GM18511 (cell line): ENCODE measurements at regions not wholly inside any gene's neighbourhood (a gene's known extent, or its start where the extent isn't known, plus 50 kb on each side); places are given as distances from the start of the nearest gene placed in this dataset.
"Not testable (repeated sequence)": the region's sequence is repeated elsewhere in the genome, so short reads cannot be mapped to it uniquely, and the experiment has no call there.

Experiments
- ATAC-seq: cut with Tn5 transposase; IDR thresholded peaks from one replicate; pipeline ENCODE4 v1.9.1; 2021; ENCODE audit warnings: mild to moderate bottlenecking, moderate library complexity; ENCODE audit not compliant: unreplicated experiment

DNA sequence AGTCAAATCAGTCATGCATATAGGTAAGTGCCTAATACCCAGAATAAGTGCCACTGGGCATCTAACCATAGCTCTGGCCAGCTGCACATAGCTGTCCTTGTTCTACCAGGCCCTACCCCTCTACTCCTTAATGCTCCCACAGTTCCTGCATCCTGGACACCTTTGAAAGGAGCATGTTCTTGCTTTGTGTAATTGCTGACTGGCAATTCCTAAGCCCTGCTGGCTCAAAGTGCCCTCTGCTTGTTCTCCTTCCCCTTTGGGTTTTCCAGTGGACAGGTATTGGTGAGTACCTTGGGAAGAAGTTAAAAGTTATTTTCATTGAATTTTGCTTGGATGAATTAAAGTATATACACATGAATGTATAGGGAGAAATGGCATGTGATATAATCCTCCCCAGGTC is 516.4 kb downstream of the ETNK1 start:
- no peak for ATAC-seq

GRCh38 chr12:23146070-23146469 is 521.1 kb downstream of the ETNK1 start:
- not testable (repeated sequence) for ATAC-seq

GRCh38 chr12:23168459-23168858 is 543.5 kb downstream of the ETNK1 start:
- no peak for ATAC-seq

DNA sequence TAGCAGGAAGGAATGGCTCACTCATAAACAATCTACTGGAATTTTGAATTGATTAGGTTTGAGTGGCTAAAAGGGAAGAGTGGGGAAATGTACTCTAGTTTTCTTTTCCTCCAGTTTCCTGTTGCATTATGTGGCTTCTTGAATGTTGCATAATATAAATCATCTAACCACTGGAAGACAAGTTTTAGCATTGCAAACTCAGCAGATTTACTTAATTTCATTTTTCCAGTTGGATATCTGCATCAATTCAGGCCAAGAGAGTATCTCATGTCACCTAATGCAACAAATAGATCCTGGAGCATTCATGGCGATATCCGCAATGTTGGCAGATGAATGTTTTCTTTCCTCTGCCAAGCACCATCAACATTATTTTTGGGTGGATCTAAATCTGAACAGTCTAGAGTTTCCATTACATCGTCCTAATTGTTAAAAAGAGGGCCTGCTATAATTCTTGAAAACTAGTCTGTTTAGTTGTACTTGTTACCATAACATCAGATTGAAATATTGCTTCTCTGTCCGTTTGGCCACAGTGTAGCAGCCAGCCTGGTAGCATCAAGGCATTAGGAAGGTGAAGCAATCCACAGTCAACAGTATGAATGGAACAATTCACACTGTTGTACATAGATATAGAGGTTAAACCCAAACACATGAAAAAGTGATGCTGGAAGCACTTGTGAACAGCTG is 544.2 kb downstream of the ETNK1 start:
- ATAC-seq = no peak

DNA sequence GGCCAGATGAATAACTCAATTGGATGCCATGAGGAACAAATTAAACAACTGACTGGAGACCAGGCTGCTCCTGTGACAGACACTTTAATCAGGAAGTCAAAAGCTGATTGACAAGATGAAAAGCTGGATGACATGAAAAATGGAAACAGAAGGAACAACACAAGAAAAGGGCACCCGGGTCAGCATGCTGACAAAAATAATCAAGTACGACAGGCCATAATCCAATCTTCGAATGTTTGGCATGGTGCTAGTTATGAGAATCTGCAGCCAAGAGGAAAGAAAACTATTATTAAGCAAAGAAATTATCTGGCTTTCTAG is 544.7 kb downstream of the ETNK1 start:
- ATAC-seq = no peak

- ATAC-seq = no peak
Measured at GRCh38 chr12:23174917-23175316, 549.9 kb downstream of the ETNK1 start.

GRCh38 chr12:23185346-23185745 is 560.4 kb downstream of the ETNK1 start:
- ATAC-seq = no peak

- ATAC-seq = no peak
Measured at GRCh38 chr12:23186950-23187349, 562.0 kb downstream of the ETNK1 start.

DNA sequence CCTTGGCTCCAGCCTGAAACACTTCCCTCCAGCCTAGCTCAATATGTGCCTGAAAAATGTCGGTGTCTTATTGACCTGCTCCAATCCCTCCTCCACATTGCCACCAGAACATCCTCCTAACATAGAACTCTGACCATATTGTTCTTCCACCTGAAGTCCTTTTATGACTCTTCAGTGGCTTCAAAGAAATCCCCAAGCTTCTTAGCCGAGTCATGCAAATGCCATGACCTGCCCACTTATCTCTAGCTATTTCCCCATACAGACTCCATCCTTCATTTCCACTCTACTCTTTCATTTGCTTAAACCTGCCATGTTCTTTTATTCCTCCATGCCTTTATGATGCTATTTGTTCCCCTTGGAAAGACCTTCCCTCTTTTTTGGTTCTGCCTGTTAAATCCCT is 568.6 kb downstream of the ETNK1 start:
- no peak for ATAC-seq

DNA sequence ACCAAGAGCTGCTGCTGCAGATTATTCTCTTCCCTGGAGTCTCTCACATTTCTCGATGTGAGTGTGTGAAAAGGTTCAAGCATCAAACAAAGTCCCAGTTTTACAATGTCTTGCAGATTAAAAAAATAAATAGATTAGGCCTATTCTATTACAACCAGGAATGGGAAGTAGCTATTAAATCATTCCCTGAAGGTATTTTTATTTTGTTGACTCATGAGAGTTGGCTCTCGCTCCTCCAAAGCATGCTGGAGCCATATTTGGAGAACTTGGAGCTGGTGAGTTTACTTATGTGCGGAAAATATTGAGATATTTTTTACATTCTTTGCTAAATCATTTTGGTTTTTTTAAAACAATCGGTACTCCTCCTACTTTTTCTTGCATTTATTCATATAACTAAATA is 572.3 kb downstream of the ETNK1 start:
- no peak for ATAC-seq

- no peak for ATAC-seq
Measured at GRCh38 chr12:23202728-23203127, 577.8 kb downstream of the ETNK1 start.

DNA sequence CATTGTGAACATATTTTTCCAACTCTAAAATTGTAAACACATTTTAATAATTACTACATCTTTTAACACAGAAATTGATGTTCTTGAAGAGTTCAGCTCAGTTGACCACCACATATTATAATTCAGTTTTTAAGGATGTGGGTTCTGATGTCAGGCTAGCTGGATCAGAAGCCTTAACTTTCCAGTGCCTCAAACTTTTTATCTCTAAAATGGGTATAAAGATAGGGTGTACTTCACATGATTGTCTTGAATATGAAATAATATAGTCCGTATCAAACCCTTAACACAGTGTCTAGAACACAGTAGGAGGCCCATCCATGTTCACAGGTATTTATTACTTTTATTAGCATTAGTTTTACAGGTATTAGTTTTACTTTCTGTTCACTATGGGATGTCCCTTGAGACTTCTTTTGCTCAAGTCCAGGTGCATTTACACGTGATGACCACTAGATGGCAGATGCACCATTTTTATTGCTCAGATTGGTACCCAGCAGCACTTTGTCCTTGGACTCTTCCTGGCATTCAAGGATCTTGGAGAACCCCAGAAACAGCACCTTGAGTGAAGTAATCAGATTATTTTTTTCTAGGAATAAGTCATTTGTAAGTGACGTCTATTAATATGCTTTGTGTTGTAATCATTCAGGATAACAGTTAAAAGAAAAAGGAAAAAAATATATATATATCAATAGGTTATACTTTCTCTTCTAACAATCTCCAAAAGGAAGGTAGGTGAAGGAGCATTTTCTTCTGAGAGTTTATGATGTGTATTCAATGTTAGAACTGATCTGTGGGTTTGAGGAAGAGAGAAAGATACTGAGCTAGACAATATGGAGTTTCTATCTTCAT is 580.2 kb downstream of the ETNK1 start:
- peak; percentile 97 for ATAC-seq

GRCh38 chr12:23209793-23210192 is 584.8 kb downstream of the ETNK1 start:
- no peak for ATAC-seq

DNA sequence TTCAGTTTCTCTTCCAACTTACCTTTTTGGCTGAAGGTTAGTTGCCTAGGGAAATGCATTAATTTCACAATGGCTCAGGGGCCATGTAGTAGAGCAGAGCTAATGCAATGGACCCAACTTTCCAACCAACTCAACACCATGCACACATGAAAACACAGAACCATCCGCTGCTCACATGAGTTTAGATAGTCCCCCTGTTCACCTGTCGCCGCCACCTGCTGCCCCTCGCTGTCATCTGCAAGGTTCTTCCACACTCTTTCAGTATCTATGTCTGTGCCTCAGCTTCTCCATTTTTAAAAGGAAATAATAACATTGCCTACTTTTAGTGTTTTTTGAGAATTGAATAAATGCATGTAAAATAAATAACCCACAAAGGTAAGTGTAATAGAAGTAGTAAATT is 585.6 kb downstream of the ETNK1 start:
- no peak for ATAC-seq

DNA sequence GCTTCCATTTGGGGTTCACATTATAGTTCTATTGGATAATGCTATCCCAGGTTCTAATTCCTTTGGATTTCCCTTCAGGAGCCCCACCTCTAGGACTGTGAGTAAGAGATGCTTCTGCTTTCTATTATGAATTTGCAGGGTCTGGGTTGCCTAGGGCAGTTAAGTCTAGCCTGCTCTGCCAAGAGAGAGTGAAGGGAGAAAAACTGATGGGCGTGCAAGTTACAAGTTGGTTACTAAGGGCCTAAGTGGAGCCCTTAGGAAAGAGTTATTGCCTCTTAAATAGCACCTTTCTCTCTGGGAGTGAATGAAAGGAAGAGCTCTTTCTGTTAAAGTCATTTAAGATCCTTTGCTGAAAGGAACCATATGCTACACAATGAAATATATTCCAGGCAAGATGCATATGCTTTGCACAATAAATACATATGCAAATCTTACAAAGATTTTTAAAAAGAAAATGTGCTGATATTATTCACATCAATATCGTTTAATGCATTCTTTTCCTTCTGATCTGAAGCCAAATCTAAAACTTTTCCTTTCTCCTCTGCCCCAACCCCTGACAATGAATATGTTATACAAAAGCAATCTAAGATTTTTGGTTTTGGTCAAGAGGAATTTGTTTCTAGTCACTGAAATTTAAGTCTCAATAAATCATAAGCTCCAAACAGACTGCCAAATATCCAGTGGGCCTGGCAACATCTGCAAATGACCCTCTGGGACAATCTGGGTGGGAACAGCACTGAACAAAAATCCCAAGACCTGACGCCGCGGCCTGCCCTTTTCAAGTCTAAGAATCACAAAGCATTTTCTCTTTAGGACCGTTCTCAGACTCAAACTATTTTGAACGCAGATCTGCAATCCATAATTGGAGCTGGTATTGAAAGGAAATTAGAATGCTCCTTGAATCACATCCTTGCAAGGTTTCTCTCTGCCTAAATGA is 586.7 kb downstream of the ETNK1 start:
- ATAC-seq = no peak

DNA sequence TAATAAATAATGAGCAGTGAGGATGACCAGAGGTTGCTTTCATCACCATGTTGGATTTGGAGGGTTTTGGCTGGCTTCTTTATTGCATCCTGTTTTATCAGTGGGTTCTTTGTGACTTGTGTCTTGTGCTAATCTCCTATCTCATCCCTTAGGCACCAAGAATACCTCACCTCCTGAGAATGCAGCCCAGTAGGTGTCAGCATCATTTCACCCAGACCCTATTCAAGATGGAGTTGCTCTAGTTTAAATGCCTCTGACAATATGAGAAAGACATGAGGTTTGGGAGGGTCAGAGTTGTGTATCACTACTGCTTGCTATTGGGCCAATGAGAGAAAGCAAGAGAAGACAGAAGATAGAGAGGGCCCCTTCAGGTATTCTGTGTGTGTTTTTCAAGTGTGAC is 592.2 kb downstream of the ETNK1 start:
- ATAC-seq = no peak

DNA sequence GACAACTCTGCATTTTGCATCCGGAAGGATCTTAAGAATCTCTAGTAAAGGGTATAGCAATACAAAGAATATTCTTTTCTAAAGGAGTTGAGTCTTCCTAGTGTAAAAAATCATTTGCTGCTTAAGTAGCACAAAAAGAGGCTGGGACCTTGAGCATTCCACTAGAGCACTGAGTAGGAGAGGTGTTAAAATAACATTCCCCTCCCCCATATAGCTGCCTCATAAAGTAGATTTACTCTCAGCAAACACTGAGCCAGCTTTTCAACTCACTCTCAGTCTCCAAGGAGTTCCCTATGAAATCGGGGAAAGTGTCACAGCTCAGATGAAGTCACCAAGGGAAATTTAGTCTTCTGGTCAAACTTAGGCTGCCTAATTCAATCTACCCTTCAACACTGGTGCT is 592.7 kb downstream of the ETNK1 start:
- ATAC-seq = no peak

DNA sequence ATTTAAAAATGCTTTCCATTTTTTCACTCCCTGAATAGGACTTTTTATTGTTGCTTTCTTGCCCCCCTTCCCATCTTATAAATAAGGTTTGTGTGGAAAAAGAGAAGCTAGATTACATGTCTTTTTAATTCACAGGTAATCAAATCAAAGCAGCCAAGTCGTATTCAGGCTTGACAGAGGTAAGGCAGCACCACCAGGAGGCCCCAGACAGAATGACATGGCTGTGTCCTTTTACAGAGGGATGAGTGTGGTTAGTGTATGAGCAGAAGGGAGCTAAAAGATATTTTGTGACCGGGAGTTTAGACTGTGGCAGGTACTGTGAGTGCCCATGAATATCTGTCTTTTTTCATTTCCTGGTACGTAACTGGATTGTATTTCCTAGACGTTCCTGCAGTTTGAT is 596.1 kb downstream of the ETNK1 start:
- ATAC-seq = no peak

DNA sequence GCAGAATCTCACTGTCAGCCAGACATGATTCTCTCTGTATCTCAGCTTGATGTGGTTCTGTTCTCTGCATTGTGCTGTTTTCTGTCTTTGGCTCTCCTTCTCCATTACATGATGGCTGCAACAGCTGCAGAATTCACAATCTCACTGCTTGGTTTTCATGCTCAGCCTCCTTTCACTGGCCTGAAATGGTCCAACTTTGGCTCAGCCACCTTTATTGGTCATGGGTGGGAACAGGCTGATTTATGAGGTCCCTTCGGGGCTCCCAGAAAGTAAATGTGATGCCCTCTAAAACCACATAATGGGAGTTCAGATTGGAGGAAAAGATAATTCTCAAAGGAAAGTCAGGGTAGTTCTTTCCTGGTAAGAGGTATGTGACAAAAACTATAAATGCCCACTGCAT is 597.0 kb downstream of the ETNK1 start:
- ATAC-seq = no peak

- no peak for ATAC-seq
Measured at GRCh38 chr12:23222801-23223200, 597.8 kb downstream of the ETNK1 start.

- ATAC-seq = no peak
Measured at GRCh38 chr12:23228101-23228500, 603.1 kb downstream of the ETNK1 start.

DNA sequence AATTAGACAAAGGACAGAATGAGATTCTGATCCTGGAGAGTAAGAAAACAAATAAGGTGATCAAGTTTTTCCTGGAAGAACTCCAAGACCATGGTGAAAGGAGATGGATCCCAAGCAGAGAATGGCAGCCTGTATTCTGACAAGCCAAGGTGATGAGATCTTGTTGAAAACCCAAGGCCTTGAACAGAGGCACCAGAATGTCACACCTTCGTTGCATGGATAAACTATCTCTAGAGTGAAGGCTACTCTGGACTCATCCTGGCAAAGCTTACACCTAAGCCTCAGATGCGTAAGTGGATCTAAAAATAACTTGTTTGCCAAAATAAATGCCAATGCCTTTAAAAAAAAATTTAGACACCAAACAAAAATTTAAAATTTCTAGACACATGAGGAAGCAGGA is 605.9 kb downstream of the ETNK1 start:
- no peak for ATAC-seq
